Liver (tissue), 2 donors: ENCODE measurements at regions not wholly inside any gene's neighbourhood (a gene's known extent, or its start where the extent isn't known, plus 50 kb on each side); places are given as distances from the start of the nearest gene placed in this dataset.

Experiments
- CTCF ChIP-seq: fragments of 150-350 bp; IDR thresholded peaks from 2 replicates; pipeline ENCODE4 v1.5.1; 2017; ENCODE audit warnings: improper control_type of control experiment, low read depth, low read length; ENCODE audit not compliant: missing input control
- YY1 ChIP-seq: IDR thresholded peaks from 2 replicates; pipeline ENCODE4 v1.6.1; 2016; ENCODE audit warnings: antibody characterized with exemption, mild to moderate bottlenecking
- donor health status: healthy.

GRCh38 chr18:78054801-78055200 lies 805.2 kb downstream of the GALR1 start:
- TF ChIP-seq YY1 (no peak), CTCF (no peak)
